GM23338 (cell line): ENCODE measurements at regions not wholly inside any gene's neighbourhood (a gene's known extent, or its start where the extent isn't known, plus 50 kb on each side); places are given as distances from the start of the nearest gene placed in this dataset.
A peak's percentile ranks its signal among the peaks of the same experiment; 100 is the strongest.

ENCODE experiments used
- ATAC-seq: fragments of 200-7000 bp; cut with Tn5 transposase; 3 replicates; pipeline ENCODE4 v1.9.1; 2020
- DNase-seq: peaks from one replicate; pipeline ENCODE4 v3.0.0-alpha.2; 2015; ENCODE audit warnings: low spot score
- H2AFZ ChIP-seq: fragments of 200-600 bp; sonication (generic); 2 replicates; pipeline ENCODE4 v1.8.0; 2016; ENCODE audit warnings: antibody characterized with exemption, mild to moderate bottlenecking, moderate library complexity
- H3F3A ChIP-seq: fragments of 200-600 bp; sonication (generic); replicated peaks from 2 replicates; pipeline ENCODE4 v1.8.0; 2017; ENCODE audit warnings: antibody characterized with exemption, mixed run types, low read depth
- H3K27ac ChIP-seq: fragments of 200-600 bp; sonication (generic); 2 replicates; pipeline ENCODE4 v1.6.1; 2016; ENCODE audit warnings: low read depth
- H3K27me3 ChIP-seq: fragments of 200-600 bp; sonication (generic); 2 replicates; pipeline ENCODE4 v1.8.0; 2016; ENCODE audit warnings: mild to moderate bottlenecking, mixed run types, moderate library complexity; ENCODE audit not compliant: insufficient read depth
- H3K36me3 ChIP-seq: fragments of 200-600 bp; sonication (generic); 2 replicates; pipeline ENCODE4 v1.8.0; 2016; ENCODE audit warnings: mild to moderate bottlenecking; ENCODE audit not compliant: insufficient read depth
- H3K4me1 ChIP-seq: fragments of 200-600 bp; sonication (generic); 2 replicates; pipeline ENCODE4 v1.8.0; 2016; ENCODE audit warnings: mild to moderate bottlenecking, moderate library complexity; ENCODE audit not compliant: insufficient read depth
- H3K4me2 ChIP-seq: fragments of 200-600 bp; sonication (generic); 2 replicates; pipeline ENCODE4 v1.7.1; 2017; ENCODE audit warnings: mixed run types
- H3K4me3 ChIP-seq: fragments of 200-600 bp; sonication (generic); 2 replicates; pipeline ENCODE4 v1.6.1; 2016; ENCODE audit warnings: mixed run types
- H3K79me2 ChIP-seq: fragments of 200-600 bp; sonication (generic); replicated peaks from 2 replicates; pipeline ENCODE4 v1.8.0; 2017; ENCODE audit warnings: mild to moderate bottlenecking; ENCODE audit not compliant: insufficient read depth
- H3K9me2 ChIP-seq: fragments of 200-600 bp; sonication (generic); 2 replicates; pipeline ENCODE4 v1.8.0; 2017; ENCODE audit not compliant: insufficient read depth
- H4K20me1 ChIP-seq: fragments of 200-600 bp; sonication (generic); replicated peaks from 2 replicates; pipeline ENCODE4 v1.8.0; 2017; ENCODE audit warnings: mild to moderate bottlenecking; ENCODE audit not compliant: insufficient read depth
- H3K27ac Mint-ChIP-seq: 2 replicates; pipeline ENCODE4 v1.8.0; 2020; ENCODE audit warnings: inconsistent platforms, mild to moderate bottlenecking, moderate library complexity, mixed read lengths
- H3K27me3 Mint-ChIP-seq: 3 replicates; pipeline ENCODE4 v1.8.0; 2022; ENCODE audit warnings: low read depth, mild to moderate bottlenecking, moderate library complexity, mixed read lengths, inconsistent platforms; ENCODE audit not compliant: insufficient read depth, poor library complexity
- H3K36me3 Mint-ChIP-seq: 3 replicates; pipeline ENCODE4 v1.8.0; 2021; ENCODE audit warnings: low read depth, mild to moderate bottlenecking, inconsistent platforms, moderate library complexity, mixed read lengths
- H3K4me1 Mint-ChIP-seq: 3 replicates; pipeline ENCODE4 v1.8.0; 2020; ENCODE audit warnings: mild to moderate bottlenecking, inconsistent platforms, mixed read lengths
- H3K4me3 Mint-ChIP-seq: 3 replicates; pipeline ENCODE4 v1.8.0; 2021; ENCODE audit warnings: moderate library complexity, mild to moderate bottlenecking, inconsistent platforms, mixed read lengths
- H3K9me3 Mint-ChIP-seq: 3 replicates; pipeline ENCODE4 v1.8.0; 2020; ENCODE audit warnings: moderate library complexity, mild to moderate bottlenecking, inconsistent platforms, mixed read lengths
- CREB1 ChIP-seq: fragments of 250-450 bp; sonication (Bioruptor Pico); IDR thresholded peaks from 2 replicates; pipeline ENCODE4 v1.5.0; 2020; ENCODE audit warnings: low read depth, mild to moderate bottlenecking, moderate library complexity
- EZH2 ChIP-seq: fragments of 200-600 bp; sonication (generic); IDR thresholded peaks from one replicate; pipeline ENCODE4 v1.8.0; 2017; ENCODE audit warnings: antibody characterized with exemption, mild to moderate bottlenecking, low read depth; ENCODE audit not compliant: unreplicated experiment
- EZH2phosphoT487 ChIP-seq: fragments of 200-600 bp; sonication (generic); IDR thresholded peaks from one replicate; pipeline ENCODE4 v1.8.1; 2018; ENCODE audit warnings: antibody characterized with exemption; ENCODE audit not compliant: unreplicated experiment
- JUNB ChIP-seq: IDR thresholded peaks from one replicate; pipeline ENCODE4 v1.6.1; 2016; ENCODE audit warnings: antibody characterized with exemption; ENCODE audit not compliant: unreplicated experiment
- NANOG ChIP-seq: IDR thresholded peaks from 2 replicates; pipeline ENCODE4 v1.6.1; 2016; ENCODE audit warnings: antibody characterized with exemption, borderline replicate concordance
- POLR2AphosphoS5 ChIP-seq: IDR thresholded peaks from 2 replicates; pipeline ENCODE4 v1.6.1; 2016; ENCODE audit warnings: antibody characterized with exemption, low read depth
- STAT1 ChIP-seq: IDR thresholded peaks from one replicate; pipeline ENCODE4 v1.6.1; 2016; ENCODE audit warnings: antibody characterized with exemption; ENCODE audit not compliant: unreplicated experiment
- ZNF114 ChIP-seq: fragments of 250-450 bp; sonication (Bioruptor Pico); IDR thresholded peaks from 2 replicates; pipeline ENCODE4 v1.5.0; 2020; ENCODE audit warnings: mild to moderate bottlenecking, moderate library complexity
- ZNF331 ChIP-seq: fragments of 250-450 bp; sonication (Bioruptor Pico); IDR thresholded peaks from 2 replicates; pipeline ENCODE4 v1.5.0; 2020; ENCODE audit warnings: low read depth, mild to moderate bottlenecking, moderate library complexity
- TF ChIP-seq, protein P1 (sequence below): fragments of 250-450 bp; sonication (Bioruptor Pico); IDR thresholded peaks from 2 replicates; pipeline ENCODE4 v1.5.0; 2020; ENCODE audit warnings: mild to moderate bottlenecking, moderate library complexity
- TF ChIP-seq, protein P2 (sequence below): IDR thresholded peaks from 2 replicates; pipeline ENCODE4 v1.6.1; 2016; ENCODE audit warnings: antibody characterized with exemption
- TF ChIP-seq, protein P3 (sequence below), 2 experiments: fragments of 200-600 bp in 1 of 2; sonication (generic) in 1 of 2; conservative IDR thresholded peaks; 2 replicates each; pipeline versions ENCODE4 v1.5.1 to v1.6.1; 2016 to 2017; ENCODE audit warnings: antibody characterized with exemption in 2 of 2, low read depth in 2 of 2, mild to moderate bottlenecking in 2 of 2, moderate library complexity in 1 of 2

DNA sequence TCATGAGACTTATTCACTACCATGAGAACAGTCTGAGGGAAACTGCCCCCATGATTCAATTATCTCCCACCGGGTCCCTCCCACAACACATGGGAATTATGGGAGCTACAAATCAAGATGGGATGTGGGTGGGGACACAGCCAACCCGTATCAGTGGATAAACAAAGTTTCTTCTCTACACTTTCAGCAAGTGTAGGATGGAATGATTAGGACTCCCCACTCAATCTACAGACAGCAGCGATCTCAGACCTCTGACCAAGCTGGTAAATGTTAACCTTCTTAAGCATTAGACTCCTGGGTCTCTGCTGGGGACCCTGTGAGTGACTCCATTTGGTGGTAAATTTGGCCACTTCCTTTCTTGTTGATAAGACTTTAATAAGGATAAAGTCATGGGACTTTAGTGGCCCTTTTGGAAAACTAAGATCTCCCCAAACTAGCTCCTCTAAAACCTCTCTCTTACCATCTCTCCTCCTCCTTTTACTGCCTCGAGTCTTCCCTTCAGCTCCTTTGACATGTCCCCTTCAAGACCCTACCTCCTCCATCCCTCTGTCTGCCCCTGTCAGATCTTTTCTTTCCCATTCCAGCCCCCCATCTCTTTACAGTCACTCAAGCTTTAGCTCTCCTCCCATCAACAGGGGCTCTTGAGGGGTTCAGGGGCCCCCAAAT, 71.9 kb downstream of the MYL12B start:
- Histone ChIP-seq H3K27me3 (no peaks in the 10 kb centered on the region), H3K27ac (peak overlapping the region; percentile 61), H3K36me3 (no peaks in the 10 kb centered on the region), H3K79me2 (no peaks in the 10 kb centered on the region), H3K4me1 (peaks cover 17% of the 10 kb centered on the region), H3K4me2 (no peak overlapping the region), H3F3A (no peaks in the 10 kb centered on the region), H4K20me1 (no peaks in the 10 kb centered on the region), H3K4me3 (no peak overlapping the region), H2AFZ (peak overlapping the region; percentile 44; the same call in 1 of the 2 replicates), H3K9me2 (no peaks in the 10 kb centered on the region)
- H3K27me3 Mint-ChIP-seq: peaks cover 3% of the 10 kb centered on the region
- ATAC-seq (no peak), DNase-seq (no peak)
- TF ChIP-seq JUNB (no peak), EZH2 (no peak), CREB1 (CRISPR knock-in tag) (no peak), EZH2phosphoT487 (no peak)
- no peak overlapping the region for H3K27ac Mint-ChIP-seq
- H3K4me1 Mint-ChIP-seq: peaks cover 26% of the 10 kb centered on the region
- no peak overlapping the region for H3K4me3 Mint-ChIP-seq
- H3K9me3 Mint-ChIP-seq: peaks cover 24% of the 10 kb centered on the region
- H3K36me3 Mint-ChIP-seq: peaks cover 31% of the 10 kb centered on the region

DNA sequence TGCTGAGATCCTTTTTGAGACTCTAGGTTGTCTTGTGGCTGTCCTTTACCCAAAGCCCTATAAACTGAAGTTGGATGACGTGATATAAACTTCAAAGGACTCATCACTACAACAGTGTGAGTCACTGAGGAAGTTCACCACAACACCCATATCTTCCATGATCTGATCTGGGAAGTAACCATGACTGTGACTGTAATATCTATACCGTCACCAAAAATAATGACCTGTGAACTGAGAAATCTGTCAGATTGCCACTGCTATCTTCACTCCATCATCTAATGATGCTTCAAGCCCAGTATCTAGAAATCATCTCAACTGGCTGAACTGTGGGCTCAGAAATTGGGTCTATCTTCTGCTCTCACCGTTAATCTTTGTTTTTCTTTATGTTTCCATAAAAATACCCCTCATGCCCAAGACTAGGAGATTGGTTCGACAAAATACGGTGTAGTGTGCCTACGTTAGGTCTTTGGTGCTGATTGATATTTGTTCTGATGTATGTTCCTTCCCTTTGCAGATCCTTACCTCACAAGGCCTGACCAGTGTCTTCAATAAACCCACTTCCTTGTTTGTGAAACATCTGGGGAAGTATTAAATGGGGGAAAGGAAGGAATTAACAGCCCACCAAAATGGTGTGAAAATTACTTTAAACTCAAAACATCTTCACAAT, 78.2 kb downstream of the MYL12B start:
- no peak overlapping the region for H3K4me3 ChIP-seq
- peaks cover 14% of the 10 kb centered on the region for H3K4me1 ChIP-seq
- Mint-ChIP-seq H3K36me3 (peaks cover 7% of the 10 kb centered on the region; the same call in 1 of the 3 replicates), H3K4me1 (peaks cover 14% of the 10 kb centered on the region; the same call in 2 of the 3 replicates), H3K27me3 (no peaks in the 10 kb centered on the region), H3K9me3 (peaks cover 9% of the 10 kb centered on the region; the same call in 2 of the 3 replicates), H3K4me3 (no peak overlapping the region), H3K27ac (peak overlapping the region; percentile 28)
- ATAC-seq (no peak), DNase-seq (no peak)
- no peaks in the 10 kb centered on the region for H3K36me3 ChIP-seq
- H4K20me1 ChIP-seq: no peaks in the 10 kb centered on the region
- H2AFZ ChIP-seq: peak overlapping the region; percentile 3; the same call in 1 of the 2 replicates
- H3K4me2 ChIP-seq: no peak overlapping the region
- H3K27me3 ChIP-seq: no peaks in the 10 kb centered on the region
- no peaks in the 10 kb centered on the region for H3F3A ChIP-seq
- H3K79me2 ChIP-seq: no peaks in the 10 kb centered on the region
- no peaks in the 10 kb centered on the region for H3K9me2 ChIP-seq
- H3K27ac ChIP-seq: no peak overlapping the region
- TF ChIP-seq NANOG: no peak
- TF ChIP-seq, protein P1, sequence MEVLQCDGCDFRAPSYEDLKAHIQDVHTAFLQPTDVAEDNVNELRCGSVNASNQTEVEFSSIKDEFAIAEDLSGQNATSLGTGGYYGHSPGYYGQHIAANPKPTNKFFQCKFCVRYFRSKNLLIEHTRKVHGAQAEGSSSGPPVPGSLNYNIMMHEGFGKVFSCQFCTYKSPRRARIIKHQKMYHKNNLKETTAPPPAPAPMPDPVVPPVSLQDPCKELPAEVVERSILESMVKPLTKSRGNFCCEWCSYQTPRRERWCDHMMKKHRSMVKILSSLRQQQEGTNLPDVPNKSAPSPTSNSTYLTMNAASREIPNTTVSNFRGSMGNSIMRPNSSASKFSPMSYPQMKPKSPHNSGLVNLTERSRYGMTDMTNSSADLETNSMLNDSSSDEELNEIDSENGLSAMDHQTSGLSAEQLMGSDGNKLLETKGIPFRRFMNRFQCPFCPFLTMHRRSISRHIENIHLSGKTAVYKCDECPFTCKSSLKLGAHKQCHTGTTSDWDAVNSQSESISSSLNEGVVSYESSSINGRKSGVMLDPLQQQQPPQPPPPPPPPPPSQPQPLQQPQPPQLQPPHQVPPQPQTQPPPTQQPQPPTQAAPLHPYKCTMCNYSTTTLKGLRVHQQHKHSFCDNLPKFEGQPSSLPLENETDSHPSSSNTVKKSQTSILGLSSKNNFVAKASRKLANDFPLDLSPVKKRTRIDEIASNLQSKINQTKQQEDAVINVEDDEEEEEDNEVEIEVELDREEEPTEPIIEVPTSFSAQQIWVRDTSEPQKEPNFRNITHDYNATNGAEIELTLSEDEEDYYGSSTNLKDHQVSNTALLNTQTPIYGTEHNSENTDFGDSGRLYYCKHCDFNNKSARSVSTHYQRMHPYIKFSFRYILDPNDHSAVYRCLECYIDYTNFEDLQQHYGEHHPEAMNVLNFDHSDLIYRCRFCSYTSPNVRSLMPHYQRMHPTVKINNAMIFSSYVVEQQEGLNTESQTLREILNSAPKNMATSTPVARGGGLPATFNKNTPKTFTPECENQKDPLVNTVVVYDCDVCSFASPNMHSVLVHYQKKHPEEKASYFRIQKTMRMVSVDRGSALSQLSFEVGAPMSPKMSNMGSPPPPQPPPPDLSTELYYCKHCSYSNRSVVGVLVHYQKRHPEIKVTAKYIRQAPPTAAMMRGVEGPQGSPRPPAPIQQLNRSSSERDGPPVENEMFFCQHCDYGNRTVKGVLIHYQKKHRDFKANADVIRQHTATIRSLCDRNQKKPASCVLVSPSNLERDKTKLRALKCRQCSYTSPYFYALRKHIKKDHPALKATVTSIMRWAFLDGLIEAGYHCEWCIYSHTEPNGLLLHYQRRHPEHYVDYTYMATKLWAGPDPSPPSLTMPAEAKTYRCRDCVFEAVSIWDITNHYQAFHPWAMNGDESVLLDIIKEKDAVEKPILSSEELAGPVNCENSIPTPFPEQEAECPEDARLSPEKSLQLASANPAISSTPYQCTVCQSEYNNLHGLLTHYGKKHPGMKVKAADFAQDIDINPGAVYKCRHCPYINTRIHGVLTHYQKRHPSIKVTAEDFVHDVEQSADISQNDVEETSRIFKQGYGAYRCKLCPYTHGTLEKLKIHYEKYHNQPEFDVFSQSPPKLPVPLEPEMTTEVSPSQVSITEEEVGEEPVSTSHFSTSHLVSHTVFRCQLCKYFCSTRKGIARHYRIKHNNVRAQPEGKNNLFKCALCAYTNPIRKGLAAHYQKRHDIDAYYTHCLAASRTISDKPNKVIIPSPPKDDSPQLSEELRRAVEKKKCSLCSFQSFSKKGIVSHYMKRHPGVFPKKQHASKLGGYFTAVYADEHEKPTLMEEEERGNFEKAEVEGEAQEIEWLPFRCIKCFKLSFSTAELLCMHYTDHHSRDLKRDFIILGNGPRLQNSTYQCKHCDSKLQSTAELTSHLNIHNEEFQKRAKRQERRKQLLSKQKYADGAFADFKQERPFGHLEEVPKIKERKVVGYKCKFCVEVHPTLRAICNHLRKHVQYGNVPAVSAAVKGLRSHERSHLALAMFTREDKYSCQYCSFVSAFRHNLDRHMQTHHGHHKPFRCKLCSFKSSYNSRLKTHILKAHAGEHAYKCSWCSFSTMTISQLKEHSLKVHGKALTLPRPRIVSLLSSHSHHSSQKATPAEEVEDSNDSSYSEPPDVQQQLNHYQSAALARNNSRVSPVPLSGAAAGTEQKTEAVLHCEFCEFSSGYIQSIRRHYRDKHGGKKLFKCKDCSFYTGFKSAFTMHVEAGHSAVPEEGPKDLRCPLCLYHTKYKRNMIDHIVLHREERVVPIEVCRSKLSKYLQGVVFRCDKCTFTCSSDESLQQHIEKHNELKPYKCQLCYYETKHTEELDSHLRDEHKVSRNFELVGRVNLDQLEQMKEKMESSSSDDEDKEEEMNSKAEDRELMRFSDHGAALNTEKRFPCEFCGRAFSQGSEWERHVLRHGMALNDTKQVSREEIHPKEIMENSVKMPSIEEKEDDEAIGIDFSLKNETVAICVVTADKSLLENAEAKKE (CRISPR knock-in tag): no peak
- no peak for TF ChIP-seq EZH2phosphoT487
- no peak for TF ChIP-seq STAT1
- no peak for TF ChIP-seq ZNF331
- no peak for TF ChIP-seq ZNF114 (CRISPR knock-in tag)
- TF ChIP-seq, protein P2, sequence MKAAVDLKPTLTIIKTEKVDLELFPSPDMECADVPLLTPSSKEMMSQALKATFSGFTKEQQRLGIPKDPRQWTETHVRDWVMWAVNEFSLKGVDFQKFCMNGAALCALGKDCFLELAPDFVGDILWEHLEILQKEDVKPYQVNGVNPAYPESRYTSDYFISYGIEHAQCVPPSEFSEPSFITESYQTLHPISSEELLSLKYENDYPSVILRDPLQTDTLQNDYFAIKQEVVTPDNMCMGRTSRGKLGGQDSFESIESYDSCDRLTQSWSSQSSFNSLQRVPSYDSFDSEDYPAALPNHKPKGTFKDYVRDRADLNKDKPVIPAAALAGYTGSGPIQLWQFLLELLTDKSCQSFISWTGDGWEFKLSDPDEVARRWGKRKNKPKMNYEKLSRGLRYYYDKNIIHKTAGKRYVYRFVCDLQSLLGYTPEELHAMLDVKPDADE: no peak
- TF ChIP-seq POLR2AphosphoS5: no peak
- TF ChIP-seq JUNB: no peak
- TF ChIP-seq, protein P3, sequence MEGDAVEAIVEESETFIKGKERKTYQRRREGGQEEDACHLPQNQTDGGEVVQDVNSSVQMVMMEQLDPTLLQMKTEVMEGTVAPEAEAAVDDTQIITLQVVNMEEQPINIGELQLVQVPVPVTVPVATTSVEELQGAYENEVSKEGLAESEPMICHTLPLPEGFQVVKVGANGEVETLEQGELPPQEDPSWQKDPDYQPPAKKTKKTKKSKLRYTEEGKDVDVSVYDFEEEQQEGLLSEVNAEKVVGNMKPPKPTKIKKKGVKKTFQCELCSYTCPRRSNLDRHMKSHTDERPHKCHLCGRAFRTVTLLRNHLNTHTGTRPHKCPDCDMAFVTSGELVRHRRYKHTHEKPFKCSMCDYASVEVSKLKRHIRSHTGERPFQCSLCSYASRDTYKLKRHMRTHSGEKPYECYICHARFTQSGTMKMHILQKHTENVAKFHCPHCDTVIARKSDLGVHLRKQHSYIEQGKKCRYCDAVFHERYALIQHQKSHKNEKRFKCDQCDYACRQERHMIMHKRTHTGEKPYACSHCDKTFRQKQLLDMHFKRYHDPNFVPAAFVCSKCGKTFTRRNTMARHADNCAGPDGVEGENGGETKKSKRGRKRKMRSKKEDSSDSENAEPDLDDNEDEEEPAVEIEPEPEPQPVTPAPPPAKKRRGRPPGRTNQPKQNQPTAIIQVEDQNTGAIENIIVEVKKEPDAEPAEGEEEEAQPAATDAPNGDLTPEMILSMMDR (conservative IDR thresholded peaks at IDR 0.05; ENCODE audit: low read depth in 2 of 2): no peak
